ENCODE measurements at regions not wholly inside any gene's neighbourhood (a gene's known extent, or its start where the extent isn't known, plus 50 kb on each side); places are given as distances from the start of the nearest gene placed in this dataset.

DNA sequence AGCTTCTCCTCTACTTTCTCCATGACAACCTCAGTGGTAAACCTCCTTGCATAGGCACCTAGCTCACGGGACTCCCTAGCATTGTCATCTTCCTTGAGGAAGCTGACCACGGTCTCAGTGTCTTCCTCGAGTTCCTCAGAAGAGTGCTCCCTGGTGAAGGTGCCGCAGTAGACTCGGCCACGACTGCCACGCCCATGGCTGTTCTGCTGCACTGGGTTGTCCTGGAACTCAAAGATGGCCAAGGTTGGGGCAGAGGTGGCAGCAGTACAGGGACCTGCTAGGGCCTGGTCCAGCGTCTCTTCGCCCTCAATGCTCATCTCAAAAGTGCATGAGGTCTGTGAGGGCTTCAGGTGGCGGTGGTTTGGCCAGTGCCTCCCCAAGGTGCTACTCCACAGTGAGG is 147.9 kb upstream of the ARHGEF9 start:
- RAD21 ChIA-PET (ENCODE audit: low non-redundant PET in 1 of 2, low total read pairs in 2 of 2, uncharacterized antibody in 2 of 2, unreplicated experiment in 2 of 2) = no interaction called here
- CTCF ChIA-PET = no interaction called here
- H3K4me1 ChIP-seq (ENCODE audit: control insufficient read depth in 1 of 2, insufficient read depth in 2 of 2, low read length in 2 of 2) = no peaks in the 10 kb centered on the region

DNA sequence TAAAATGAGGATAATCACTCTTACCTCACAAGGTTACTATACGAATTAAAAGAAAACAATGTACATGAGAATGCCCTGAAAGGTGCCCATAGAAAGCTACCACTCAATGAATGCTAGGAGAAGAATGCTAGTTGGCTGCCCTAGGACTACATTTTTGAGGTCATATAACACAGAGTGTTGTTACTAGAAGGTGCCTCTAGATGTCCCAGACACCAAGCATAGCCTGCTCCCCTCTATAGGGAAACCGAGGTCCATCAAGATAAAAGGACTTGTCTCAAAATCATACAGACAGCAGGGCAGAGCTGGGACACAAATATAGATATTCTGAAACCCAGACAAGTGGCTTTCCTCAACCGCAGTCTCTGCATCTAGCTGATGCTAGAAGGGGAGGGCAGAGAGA is 147.0 kb upstream of the ARHGEF9 start:
- DNase-seq (ENCODE audit: low read depth, low spot score) (no peak), ATAC-seq (peak; percentile 65)
- Histone ChIP-seq H3K36me3 (ENCODE audit: control insufficient read depth in 1 of 2, insufficient read depth in 2 of 2, low read length in 2 of 2) (no peaks in the 10 kb centered on the region), H3K9me3 (ENCODE audit: control insufficient read depth in 1 of 2, insufficient read depth in 1 of 2, low read depth in 1 of 2, low read length in 2 of 2) (no peaks in the 10 kb centered on the region), H3K27me3 (ENCODE audit: insufficient read depth, low read length) (no peaks in the 10 kb centered on the region), H3K27ac (ENCODE audit: low read depth, low read length) (no peak overlapping the region), H3K9ac (ENCODE audit: low read length) (no peak overlapping the region), H3K4me3 (replicated peaks in 1 of 2; ENCODE audit: low read depth in 1 of 2, low read length in 2 of 2) (no peak overlapping the region), H2AFZ (ENCODE audit: low read depth, low read length, poor library complexity, severe bottlenecking) (no peak overlapping the region), H3K4me1 (ENCODE audit: control insufficient read depth in 1 of 2, insufficient read depth in 2 of 2, low read length in 2 of 2) (no peaks in the 10 kb centered on the region), H4K20me1 (ENCODE audit: insufficient read depth) (no peaks in the 10 kb centered on the region), H3K9me2 (ENCODE audit: insufficient read depth) (no peaks in the 10 kb centered on the region), H3K79me2 (ENCODE audit: insufficient read depth, low read length) (no peaks in the 10 kb centered on the region), H3K4me2 (ENCODE audit: low read length) (no peak overlapping the region)
- RAD21 ChIA-PET (ENCODE audit: low non-redundant PET in 1 of 2, low total read pairs in 2 of 2, uncharacterized antibody in 2 of 2, unreplicated experiment in 2 of 2) = no interaction called here
- POLR2A ChIA-PET = no interaction called here
- TF ChIP-seq POLR2AphosphoS5 (IDR thresholded peaks at IDR 0.05; ENCODE audit: low read depth, low read length) (no peak), SIN3A (IDR thresholded peaks at IDR 0.05; ENCODE audit: low read depth) (no peak), POLR2A (IDR thresholded peaks at IDR 0.05; ENCODE audit: borderline replicate concordance, extremely low read depth, insufficient read depth, insufficient read length) (no peak), RAD21 (IDR thresholded peaks at IDR 0.05; ENCODE audit: low read depth) (0 out of 2 replicates have a peak, but pooled peaks have one; percentile 14)
- TF ChIP-seq, protein P1, sequence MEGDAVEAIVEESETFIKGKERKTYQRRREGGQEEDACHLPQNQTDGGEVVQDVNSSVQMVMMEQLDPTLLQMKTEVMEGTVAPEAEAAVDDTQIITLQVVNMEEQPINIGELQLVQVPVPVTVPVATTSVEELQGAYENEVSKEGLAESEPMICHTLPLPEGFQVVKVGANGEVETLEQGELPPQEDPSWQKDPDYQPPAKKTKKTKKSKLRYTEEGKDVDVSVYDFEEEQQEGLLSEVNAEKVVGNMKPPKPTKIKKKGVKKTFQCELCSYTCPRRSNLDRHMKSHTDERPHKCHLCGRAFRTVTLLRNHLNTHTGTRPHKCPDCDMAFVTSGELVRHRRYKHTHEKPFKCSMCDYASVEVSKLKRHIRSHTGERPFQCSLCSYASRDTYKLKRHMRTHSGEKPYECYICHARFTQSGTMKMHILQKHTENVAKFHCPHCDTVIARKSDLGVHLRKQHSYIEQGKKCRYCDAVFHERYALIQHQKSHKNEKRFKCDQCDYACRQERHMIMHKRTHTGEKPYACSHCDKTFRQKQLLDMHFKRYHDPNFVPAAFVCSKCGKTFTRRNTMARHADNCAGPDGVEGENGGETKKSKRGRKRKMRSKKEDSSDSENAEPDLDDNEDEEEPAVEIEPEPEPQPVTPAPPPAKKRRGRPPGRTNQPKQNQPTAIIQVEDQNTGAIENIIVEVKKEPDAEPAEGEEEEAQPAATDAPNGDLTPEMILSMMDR (IDR thresholded peaks at IDR 0.05 in 2 of 3, conservative IDR thresholded peaks at IDR 0.05 in 1 of 3; ENCODE audit: borderline replicate concordance in 1 of 3, insufficient read depth in 1 of 3, low read depth in 2 of 3, low read length in 2 of 3) = 0 out of 6 replicates have a peak, but pooled peaks of 1 of the 3 experiments have one; percentile 18
- CTCF ChIA-PET = no interaction called here
- intact Hi-C loops (cut with micrococcal nuclease) = no loop called here
- BruUV-seq (replicated peaks) = no TSS peak

More for the DNA sequence above, 147.9 kb upstream of the ARHGEF9 start:
- H4K20me1 ChIP-seq (ENCODE audit: insufficient read depth) = no peaks in the 10 kb centered on the region
- POLR2A ChIA-PET = no interaction called here
- H3K9ac ChIP-seq (ENCODE audit: low read length) = no peak overlapping the region
- H3K27ac ChIP-seq (ENCODE audit: low read depth, low read length) = no peak overlapping the region
- ATAC-seq = no peak
- no peaks in the 10 kb centered on the region for H3K79me2 ChIP-seq (ENCODE audit: insufficient read depth, low read length)
- no peaks in the 10 kb centered on the region for H3K27me3 ChIP-seq (ENCODE audit: insufficient read depth, low read length)
- BruUV-seq (replicated peaks) = no TSS peak
- no peak overlapping the region for H3K4me3 ChIP-seq (replicated peaks in 1 of 2; ENCODE audit: low read depth in 1 of 2, low read length in 2 of 2)
- no peak for TF ChIP-seq CBX3 (IDR thresholded peaks at IDR 0.05; ENCODE audit: low read depth)
- no peak for TF ChIP-seq SRF (IDR thresholded peaks at IDR 0.05; ENCODE audit: low read depth)
- TF ChIP-seq POLR2AphosphoS5 (IDR thresholded peaks at IDR 0.05; ENCODE audit: low read depth, low read length) = no peak
- no peaks in the 10 kb centered on the region for H3K9me2 ChIP-seq (ENCODE audit: insufficient read depth)
- no peaks in the 10 kb centered on the region for H3K9me3 ChIP-seq (ENCODE audit: control insufficient read depth in 1 of 2, insufficient read depth in 1 of 2, low read depth in 1 of 2, low read length in 2 of 2)
- intact Hi-C loops (cut with micrococcal nuclease) = no loop called here
- H3K36me3 ChIP-seq (ENCODE audit: control insufficient read depth in 1 of 2, insufficient read depth in 2 of 2, low read length in 2 of 2) = no peaks in the 10 kb centered on the region
- no peak overlapping the region for H2AFZ ChIP-seq (ENCODE audit: low read depth, low read length, poor library complexity, severe bottlenecking)
- no peak overlapping the region for H3K4me2 ChIP-seq (ENCODE audit: low read length)
- no peak for DNase-seq (ENCODE audit: low read depth, low spot score)
